K562 (cell line): ENCODE measurements at regions not wholly inside any gene's neighbourhood (a gene's known extent, or its start where the extent isn't known, plus 50 kb on each side); places are given as distances from the start of the nearest gene placed in this dataset.

Experiments used
- ATAC-seq: fragments of 200-7000 bp; cut with Tn5 transposase; 3 replicates; pipeline ENCODE4 v1.9.1; 2020; ENCODE audit warnings: moderate library complexity
- BruUV-seq: library from RNA; stranded (reverse); fragments of 400-500 nt; replicated peaks from 2 replicates; lab custom pipeline; 2021; lab: Mats Ljungman, UMichigan
- CTCF ChIA-PET: fragments of 300-600 bp; formaldehyde crosslinking; extraction: SDS; loops from one replicate; lab custom pipeline; 2021; ENCODE audit warnings: low intra/inter-chr PET ratio; lab: Yijun Ruan, JAX
- POLR2A ChIA-PET: fragments of 300-600, 350-650 bp; sonication (Branson Sonifier 250); formaldehyde crosslinking; extraction: SDS; loops from one replicate; lab custom pipeline; 2021; ENCODE audit warnings: antibody characterized with exemption, inconsistent platforms; lab: Yijun Ruan, JAX
- DNase-seq, 4 experiments: peaks; one replicate each; pipeline versions ENCODE4 v3.0.0 to v3.0.0-alpha.2; 2011 to 2018; ENCODE audit warnings: low spot score in 3 of 4, mixed read lengths in 3 of 4; ENCODE audit errors: extremely low read depth in 1 of 4
- FAIRE-seq: peaks from 2 replicates; lab custom pipeline; 2011; peaks lifted over from hg19 to GRCh38; lab: Jason Lieb, UNC
- H2AFZ ChIP-seq: 2 replicates; pipeline ENCODE4 v1.6.0; 2011; ENCODE audit warnings: low read depth, low read length, control low read depth, inconsistent platforms
- H3K27ac ChIP-seq: fragments of 200-600 bp; 3 replicates; pipeline ENCODE4 v1.8.0; 2011; ENCODE audit warnings: low read depth, mild to moderate bottlenecking, control low read depth, inconsistent platforms, low read length, moderate library complexity, mixed read lengths; ENCODE audit errors: extremely low read depth
- H3K27me3 ChIP-seq, 2 experiments: fragments of 300-600 bp in 1 of 2; 2 replicates in 1 of 2; 3 replicates in 1 of 2; pipeline versions ENCODE4 v1.6.0 to v1.8.0; 2011; ENCODE audit warnings: inconsistent platforms in 2 of 2, low read length in 2 of 2, mild to moderate bottlenecking in 1 of 2, mixed read lengths in 1 of 2, moderate library complexity in 1 of 2; ENCODE audit not compliant: control insufficient read depth in 2 of 2, insufficient read depth in 2 of 2
- H3K36me3 ChIP-seq: fragments of 300-600 bp; 3 replicates; pipeline ENCODE4 v1.8.0; 2011; ENCODE audit warnings: mild to moderate bottlenecking, low read length, inconsistent platforms; ENCODE audit not compliant: control insufficient read depth, insufficient read depth
- H3K4me1 ChIP-seq, 2 experiments: fragments of 200-600 bp in 1 of 2; replicated peaks in 1 of 2; 2 replicates in 1 of 2; 3 replicates in 1 of 2; pipeline versions ENCODE4 v1.5.1 to v1.8.0; 2011; ENCODE audit warnings: inconsistent platforms in 2 of 2, low read length in 2 of 2, mild to moderate bottlenecking in 1 of 2, mixed read lengths in 1 of 2, moderate library complexity in 1 of 2; ENCODE audit not compliant: control insufficient read depth in 2 of 2, insufficient read depth in 2 of 2
- H3K4me2 ChIP-seq: 2 replicates; pipeline ENCODE4 v1.6.1; 2011; ENCODE audit warnings: low read length, control low read depth, inconsistent platforms, mixed read lengths; ENCODE audit not compliant: insufficient read depth
- H3K4me3 ChIP-seq: fragments of 200-600 bp; sonication (generic), shearing (Covaris generic); 2 replicates; pipeline ENCODE4 v1.5.1; 2016; ENCODE audit warnings: control low read depth, inconsistent platforms
- H3K79me2 ChIP-seq: fragments of 200-600 bp; 3 replicates; pipeline ENCODE4 v1.8.0; 2011; ENCODE audit warnings: low read length, inconsistent platforms; ENCODE audit not compliant: control insufficient read depth, insufficient read depth
- H3K9ac ChIP-seq, 2 experiments: 2 replicates each; pipeline versions ENCODE4 v1.6.0 to v1.6.1; 2011; ENCODE audit warnings: low read depth in 2 of 2, low read length in 2 of 2, control low read depth in 1 of 2, inconsistent platforms in 1 of 2, mild to moderate bottlenecking in 1 of 2, mixed read lengths in 1 of 2; ENCODE audit not compliant: insufficient read depth in 1 of 2
- H3K9me1 ChIP-seq: one replicate; pipeline ENCODE4 v1.6.0; 2011; ENCODE audit warnings: inconsistent platforms, mild to moderate bottlenecking, low read length, moderate library complexity; ENCODE audit not compliant: control insufficient read depth, insufficient read depth
- H3K9me3 ChIP-seq: replicated peaks from 2 replicates; pipeline ENCODE4 v1.5.1; 2011; ENCODE audit warnings: low read depth, low read length, inconsistent platforms; ENCODE audit not compliant: control insufficient read depth, insufficient read depth
- H4K20me1 ChIP-seq: replicated peaks from 2 replicates; pipeline ENCODE4 v1.6.1; 2011; ENCODE audit warnings: low read length, inconsistent platforms, mixed read lengths; ENCODE audit not compliant: control insufficient read depth, insufficient read depth
- BRD9 ChIP-seq: fragments of 450-650 bp; IDR thresholded peaks from 2 replicates; pipeline ENCODE4 v1.6.1; 2018; ENCODE audit warnings: low read depth; ENCODE audit not compliant: partially characterized antibody
- CBX3 ChIP-seq, 2 experiments: IDR thresholded peaks; 1 replicate in 1 of 2; 2 replicates in 1 of 2; pipeline ENCODE4 v1.6.1; 2012; ENCODE audit warnings: inconsistent platforms in 2 of 2, low read length in 2 of 2, borderline replicate concordance in 1 of 2, control low read depth in 1 of 2
- CEBPG ChIP-seq, 3 experiments: fragments of 200-800 bp in 1 of 3; sonication (Bioruptor generic) in 1 of 3; sonication (generic) in 1 of 3; formaldehyde crosslinking in 1 of 3; IDR thresholded peaks in 2 of 3; conservative IDR thresholded peaks in 1 of 3; 2 replicates each; pipeline versions ENCODE4 v1.6.1 to v1.8.0; 2016 to 2022; ENCODE audit warnings: missing compliant biosample characterization in 2 of 3, missing genetic modification characterization in 2 of 3, mild to moderate bottlenecking in 1 of 3, missing genetic modification reagents in 1 of 3
- CEBPZ ChIP-seq: fragments of 150-350 bp; IDR thresholded peaks from 2 replicates; pipeline ENCODE4 v1.6.1; 2014; ENCODE audit warnings: low read depth, mild to moderate bottlenecking, low read length, borderline replicate concordance
- DMBX1 ChIP-seq: fragments of 250-450 bp; sonication (Bioruptor Pico); IDR thresholded peaks from 2 replicates; pipeline ENCODE4 v1.8.0; 2022; ENCODE audit warnings: inconsistent platforms, mild to moderate bottlenecking, moderate library complexity, borderline replicate concordance
- ELF1 ChIP-seq: fragments of 200-800 bp; sonication (Bioruptor generic); IDR thresholded peaks from 2 replicates; pipeline ENCODE4 v1.6.1; 2016; ENCODE audit warnings: missing genetic modification characterization, missing compliant biosample characterization
- RFX7 ChIP-seq: fragments of 250-450 bp; sonication (Bioruptor Pico); IDR thresholded peaks from 2 replicates; pipeline ENCODE4 v1.5.1; 2021; ENCODE audit warnings: mild to moderate bottlenecking
- SLC30A9 ChIP-seq: fragments of 250-450 bp; sonication (Bioruptor Pico); IDR thresholded peaks from 2 replicates; pipeline ENCODE4 v1.8.0; 2022; ENCODE audit warnings: mild to moderate bottlenecking, moderate library complexity
- TAF7 ChIP-seq: fragments of 450-650 bp; IDR thresholded peaks from 2 replicates; pipeline ENCODE4 v1.6.1; 2016; ENCODE audit warnings: missing genetic modification characterization, missing compliant biosample characterization
- TFAM ChIP-seq: fragments of 250-450 bp; sonication (Bioruptor Pico); conservative IDR thresholded peaks from 2 replicates; pipeline ENCODE4 v1.5.0; 2021; ENCODE audit warnings: mild to moderate bottlenecking, moderate library complexity
- USF2 ChIP-seq: sonication (generic); formaldehyde crosslinking; IDR thresholded peaks from 2 replicates; pipeline ENCODE4 v1.5.0; 2020; ENCODE audit warnings: missing genetic modification reagents
- ZBTB17 ChIP-seq: fragments of 450-650 bp; formaldehyde crosslinking; IDR thresholded peaks from 2 replicates; pipeline ENCODE4 v1.4.0; 2020; ENCODE audit warnings: mild to moderate bottlenecking
- ZC3H11A ChIP-seq: IDR thresholded peaks from 2 replicates; pipeline ENCODE4 v1.6.1; 2012; ENCODE audit warnings: low read depth, low read length, improper control_type of control experiment
- ZNF354B ChIP-seq: fragments of 250-450 bp; sonication (Bioruptor Pico); IDR thresholded peaks from 2 replicates; pipeline ENCODE4 v1.4.0; 2020
- ZNF436 ChIP-seq: fragments of 250-450, 450-650 bp; sonication (Bioruptor Pico); formaldehyde crosslinking; IDR thresholded peaks from 2 replicates; pipeline ENCODE4 v1.7.0; 2020; ENCODE audit warnings: mild to moderate bottlenecking
- ZNF583 ChIP-seq: fragments of 250-450 bp; sonication (Bioruptor Pico); IDR thresholded peaks from 2 replicates; pipeline ENCODE4 v1.4.0; 2020
- ZNF639 ChIP-seq, 2 experiments: fragments of 200-800 bp in 1 of 2; sonication (Bioruptor generic) in 1 of 2; sonication (generic) in 1 of 2; formaldehyde crosslinking in 1 of 2; IDR thresholded peaks in 1 of 2; conservative IDR thresholded peaks in 1 of 2; 2 replicates each; pipeline versions ENCODE4 v1.5.0 to v1.6.1; 2016 to 2020; ENCODE audit warnings: missing compliant biosample characterization in 1 of 2, missing genetic modification characterization in 1 of 2, missing genetic modification reagents in 1 of 2
- WGBS: fragments of 100-300 bp; shearing (Covaris generic); methylation state at CpG from one replicate; pipeline ENCODE4 v1.1.6; 2016; ENCODE audit warnings: low coverage, mixed read lengths; ENCODE audit not compliant: insufficient coverage; ENCODE audit errors: missing lambda C conversion rate; 5-methylcytosine and 5-hydroxymethylcytosine counted together
- in situ Hi-C: fragments of 300-500 bp; cut with MboI; formaldehyde crosslinking; loops from 4 replicates; pipeline ENCODE4 v1.15.0; 2018; ENCODE audit warnings: inconsistent platforms, mixed read lengths
- intact Hi-C: fragments of 100-400 bp; cut with micrococcal nuclease; formaldehyde crosslinking; loops from 2 replicates; pipeline ENCODE4 v1.14.2; 2022

- no peak for TF ChIP-seq RFX7
- no peak for TF ChIP-seq TAF7
- TF ChIP-seq DMBX1 (CRISPR knock-in tag): no peak
- no peak for TF ChIP-seq USF2 (CRISPR knock-in tag)
- TF ChIP-seq ZBTB17 (CRISPR knock-in tag): no peak
- TF ChIP-seq BRD9: no peak
- TF ChIP-seq CEBPG (CRISPR knock-in tag; IDR thresholded peaks at IDR 0.05): no peak
- TF ChIP-seq CEBPG (tag; conservative IDR thresholded peaks at IDR 0.05 in 1 of 2, IDR thresholded peaks at IDR 0.05 in 1 of 2): peak; percentile 30 to 42; a peak in 2 of 4 replicates
- no peak for TF ChIP-seq TFAM (CRISPR knock-in tag)
Measured at GRCh38 chr2:175726223-175726622, 275.8 kb downstream of the LNPK start (continued).

DNA sequence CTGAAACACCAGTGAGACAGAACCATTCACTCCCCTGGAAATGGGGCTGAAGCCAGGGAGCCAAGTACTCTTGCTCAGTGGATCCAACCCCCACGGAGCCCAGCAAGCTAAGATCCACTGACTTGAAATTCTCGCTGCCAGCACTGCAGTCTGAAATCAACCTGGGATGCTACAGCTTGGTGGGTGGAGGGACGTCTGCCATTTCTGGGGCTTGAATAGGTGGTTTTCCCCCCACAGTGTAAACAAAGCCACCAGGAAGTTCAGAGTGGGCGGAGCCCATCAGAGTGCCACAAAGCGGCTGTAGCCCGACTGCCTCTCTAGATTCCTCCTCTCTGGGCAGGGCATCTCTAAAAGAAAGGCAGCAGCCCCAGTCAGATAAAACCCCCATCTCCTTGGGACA is 292.8 kb downstream of the LNPK start:
- H3K4me2 ChIP-seq: peak overlapping the region; percentile 16
- no peaks in the 10 kb centered on the region for H3K79me2 ChIP-seq
- H4K20me1 ChIP-seq: no peaks in the 10 kb centered on the region
- in situ Hi-C loops: no loop called here
- CTCF ChIA-PET: no interaction called here
- H3K27ac ChIP-seq: no peak overlapping the region
- no TSS peak for BruUV-seq
- DNase-seq (no peak), ATAC-seq (peak; percentile 73), FAIRE-seq (no peak)
- intact Hi-C loops: no loop called here
- 20% methylated on average over 6 of the region's 6 CpGs for WGBS
- peak overlapping the region; percentile 90 for H2AFZ ChIP-seq
- no peak overlapping the region for H3K4me3 ChIP-seq
- no peaks in the 10 kb centered on the region for H3K9me3 ChIP-seq
- H3K4me1 ChIP-seq: no peaks in the 10 kb centered on the region; a peak in 3 of 5 replicates
- no peaks in the 10 kb centered on the region for H3K27me3 ChIP-seq
- no peaks in the 10 kb centered on the region for H3K36me3 ChIP-seq
- no peaks in the 10 kb centered on the region for H3K9me1 ChIP-seq
- no peak overlapping the region for H3K9ac ChIP-seq
- POLR2A ChIA-PET: interaction anchor here (0.6 kb wide), 1 partner anchor 124 kb away, joined by 3 read pairs; no protein-coding TSS in a partner anchor
- no peak for TF ChIP-seq SLC30A9 (CRISPR knock-in tag)
- TF ChIP-seq ZC3H11A: no peak
- TF ChIP-seq ZNF436 (CRISPR knock-in tag): no peak
- peak; percentile 27; the same call in 1 of the 2 replicates for TF ChIP-seq ELF1 (tag)
- no peak for TF ChIP-seq CBX3 (IDR thresholded peaks at IDR 0.05; ENCODE audit: borderline replicate concordance in 1 of 2, low read length in 2 of 2)
- TF ChIP-seq ZNF583 (CRISPR knock-in tag): no peak
- TF ChIP-seq ZNF354B (CRISPR knock-in tag): no peak
- TF ChIP-seq ZNF639 (CRISPR knock-in tag; conservative IDR thresholded peaks at IDR 0.05 in 1 of 2, IDR thresholded peaks at IDR 0.05 in 1 of 2): 0 out of 4 replicates have a peak, but pooled peaks of 1 of the 2 experiments have one; percentile 9
- no peak for TF ChIP-seq CEBPZ
